Upper lobe of left lung (tissue), 6 donors: ENCODE measurements at regions not wholly inside any gene's neighbourhood (a gene's known extent, or its start where the extent isn't known, plus 50 kb on each side); places are given as distances from the start of the nearest gene placed in this dataset.
A peak's percentile ranks its signal among the peaks of the same experiment; 100 is the strongest.

ENCODE experiments used
- ATAC-seq, 2 donors: fragments of 200-7000 bp; cut with Tn5 transposase; one replicate each; pipeline ENCODE4 v1.9.1; 2022; ENCODE audit warnings: mild to moderate bottlenecking in 2 of 2, moderate library complexity in 2 of 2; ENCODE audit not compliant: low FRiP score in 2 of 2
- DNase-seq, 2 donors: peaks; one replicate each; pipeline ENCODE4 v3.0.0-alpha.2; 2019 to 2020
- H3K27ac ChIP-seq, 4 donors: fragments of 200-600 bp; sonication (generic); one replicate each; pipeline ENCODE4 v1.5.1; 2016 to 2019
- H3K27me3 ChIP-seq, 4 donors: fragments of 200-600 bp; sonication (generic); one replicate each; pipeline ENCODE4 v1.5.1; 2017 to 2019
- H3K36me3 ChIP-seq, 4 donors: fragments of 200-600 bp; sonication (generic); one replicate each; pipeline ENCODE4 v1.5.1; 2016 to 2019
- H3K4me1 ChIP-seq, 4 donors: fragments of 200-600 bp; sonication (generic); one replicate each; pipeline ENCODE4 v1.5.1; 2018 to 2019
- H3K4me3 ChIP-seq, 4 donors: fragments of 200-600 bp; sonication (generic); one replicate each; pipeline ENCODE4 v1.5.1; 2017 to 2019; ENCODE audit warnings: mild to moderate bottlenecking in 2 of 4, moderate library complexity in 1 of 4
- H3K9me3 ChIP-seq, 4 donors: fragments of 200-600 bp; sonication (generic); one replicate each; pipeline ENCODE4 v1.5.1; 2018 to 2019
- EP300 ChIP-seq, 4 donors: sonication (generic); formaldehyde crosslinking; IDR thresholded peaks; one replicate each; pipeline ENCODE4 v1.5.1; 2017; ENCODE audit warnings: antibody characterized with exemption in 4 of 4, control low read depth in 2 of 4
- POLR2A ChIP-seq, 4 donors: fragments of 450-650 bp; IDR thresholded peaks; one replicate each; pipeline ENCODE4 v1.5.1; 2016 to 2017; ENCODE audit warnings: antibody characterized with exemption in 4 of 4, mild to moderate bottlenecking in 2 of 4
- POLR2AphosphoS5 ChIP-seq, 2 donors: sonication (generic); formaldehyde crosslinking; IDR thresholded peaks; one replicate each; pipeline ENCODE4 v1.5.1; 2017; ENCODE audit warnings: antibody characterized with exemption in 2 of 2
- WGBS, 2 donors: methylation state at CpG; one replicate each; pipeline ENCODE4 v1.1.5; 2017 to 2018; 5-methylcytosine and 5-hydroxymethylcytosine counted together
- TF ChIP-seq, protein P1 (sequence below), 6 experiments: fragments of 450-650 bp in 4 of 6; fragments of 200-600 bp in 2 of 6; sonication (generic) in 2 of 6; IDR thresholded peaks; one replicate each; pipeline ENCODE4 v1.5.1; 2016 to 2019; ENCODE audit warnings: antibody characterized with exemption in 6 of 6
- donor health status: DM: no; HTN: no; CAD: no; lungs with moderate emphysema.
- donor health status: DM: no; HTN: yes; CAD: no; lungs with severe emphysema.

DNA sequence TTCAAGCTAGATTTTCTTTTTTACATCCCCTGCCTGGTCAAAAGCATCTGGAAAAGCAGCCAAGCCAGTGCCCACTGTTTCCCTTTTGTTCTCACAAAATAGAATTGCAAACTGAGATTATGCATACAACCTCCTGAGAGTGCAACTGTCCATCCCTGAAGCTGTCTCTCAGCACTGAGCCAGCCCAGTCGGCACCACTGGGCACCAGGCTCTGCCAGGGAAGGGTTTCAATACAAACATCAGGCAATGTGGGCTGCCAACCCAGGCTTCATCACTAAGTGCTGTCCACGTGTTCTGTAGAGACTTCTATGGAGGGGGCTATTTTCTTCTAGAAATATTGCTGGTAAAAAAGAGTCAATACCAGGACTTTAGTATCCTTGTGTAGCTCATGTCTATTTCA is 356.3 kb upstream of the TBL1XR1 start:
- TF ChIP-seq POLR2A (IDR thresholded peaks at IDR 0.05) (no peak), POLR2AphosphoS5 (IDR thresholded peaks at IDR 0.05) (no peak), EP300 (IDR thresholded peaks at IDR 0.05) (no peak)
- TF ChIP-seq, protein P1, sequence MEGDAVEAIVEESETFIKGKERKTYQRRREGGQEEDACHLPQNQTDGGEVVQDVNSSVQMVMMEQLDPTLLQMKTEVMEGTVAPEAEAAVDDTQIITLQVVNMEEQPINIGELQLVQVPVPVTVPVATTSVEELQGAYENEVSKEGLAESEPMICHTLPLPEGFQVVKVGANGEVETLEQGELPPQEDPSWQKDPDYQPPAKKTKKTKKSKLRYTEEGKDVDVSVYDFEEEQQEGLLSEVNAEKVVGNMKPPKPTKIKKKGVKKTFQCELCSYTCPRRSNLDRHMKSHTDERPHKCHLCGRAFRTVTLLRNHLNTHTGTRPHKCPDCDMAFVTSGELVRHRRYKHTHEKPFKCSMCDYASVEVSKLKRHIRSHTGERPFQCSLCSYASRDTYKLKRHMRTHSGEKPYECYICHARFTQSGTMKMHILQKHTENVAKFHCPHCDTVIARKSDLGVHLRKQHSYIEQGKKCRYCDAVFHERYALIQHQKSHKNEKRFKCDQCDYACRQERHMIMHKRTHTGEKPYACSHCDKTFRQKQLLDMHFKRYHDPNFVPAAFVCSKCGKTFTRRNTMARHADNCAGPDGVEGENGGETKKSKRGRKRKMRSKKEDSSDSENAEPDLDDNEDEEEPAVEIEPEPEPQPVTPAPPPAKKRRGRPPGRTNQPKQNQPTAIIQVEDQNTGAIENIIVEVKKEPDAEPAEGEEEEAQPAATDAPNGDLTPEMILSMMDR (IDR thresholded peaks at IDR 0.05), result no peak
- H3K4me1 ChIP-seq, result peaks cover 2 to 11% (median 7%) of the 10 kb centered on the region in 4 donors
- H3K27me3 ChIP-seq, result no peaks in the 10 kb centered on the region
- 87 to 93% methylated on average over 2 of the region's 2 CpGs for WGBS, 2 donors
- DNase-seq (no peak), ATAC-seq (no peak)
- no peak overlapping the region for H3K4me3 ChIP-seq
- no peaks in the 10 kb centered on the region for H3K36me3 ChIP-seq
- H3K9me3 ChIP-seq, result no peaks in the 10 kb centered on the region
- no peak overlapping the region for H3K27ac ChIP-seq

DNA sequence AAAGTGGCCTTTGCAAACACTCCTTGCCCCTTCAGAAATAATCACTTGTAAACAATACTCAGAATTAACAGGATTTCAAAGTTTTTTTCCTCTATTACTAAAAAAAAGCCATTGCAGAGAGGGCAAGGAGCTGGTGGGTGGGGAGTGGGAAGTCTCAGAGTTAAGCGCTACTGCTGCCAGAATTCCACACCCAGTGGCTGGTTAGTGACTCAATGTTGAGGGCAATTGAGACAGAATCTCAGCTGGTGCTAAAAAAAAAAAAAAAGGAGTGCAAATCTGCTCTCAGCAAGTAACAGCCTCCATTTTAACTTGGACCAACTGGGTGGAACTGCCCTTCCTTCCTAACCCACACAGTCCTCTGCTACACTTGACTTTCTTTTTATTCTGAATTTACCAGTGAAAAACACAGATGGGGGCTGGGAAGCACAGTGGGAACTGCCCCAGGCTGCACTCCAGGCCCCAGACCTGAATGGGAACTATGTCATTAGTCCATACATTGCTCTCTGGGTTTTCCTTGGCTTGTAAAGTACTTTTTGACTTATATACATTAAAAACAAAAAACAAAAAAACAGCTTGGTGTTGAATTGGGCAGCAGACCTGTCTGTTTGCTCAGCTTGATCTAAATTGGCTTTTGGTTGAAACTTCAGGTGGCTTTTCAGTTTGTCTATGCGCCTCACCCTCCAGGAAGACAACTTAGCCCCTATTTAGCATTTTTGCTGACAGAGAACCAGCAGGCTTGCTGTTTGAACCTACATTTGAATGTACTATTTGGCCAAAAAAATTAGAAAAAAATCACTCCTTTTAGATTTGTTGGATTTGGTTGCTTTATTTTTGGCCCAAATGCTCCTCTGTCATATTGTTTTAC is 357.8 kb upstream of the TBL1XR1 start:
- 66 to 70% methylated on average over 2 of the region's 2 CpGs for WGBS, 2 donors
- peak in 1 of 2 donors; percentile 89 for ATAC-seq
- DNase-seq, result peak in 1 of 2 donors; percentile 48
- no peak for TF ChIP-seq EP300 (IDR thresholded peaks at IDR 0.05)
- TF ChIP-seq POLR2A (IDR thresholded peaks at IDR 0.05), result no peak
- TF ChIP-seq, protein P1 (IDR thresholded peaks at IDR 0.05), result no peak
- no peak for TF ChIP-seq POLR2AphosphoS5 (IDR thresholded peaks at IDR 0.05)
- Histone ChIP-seq H3K36me3 (no peaks in the 10 kb centered on the region), H3K9me3 (no peaks in the 10 kb centered on the region), H3K27me3 (no peaks in the 10 kb centered on the region), H3K27ac (peak overlapping the region in 1 of 4 donors; percentile 8), H3K4me1 (peaks cover 2 to 11% (median 7%) of the 10 kb centered on the region in 4 donors), H3K4me3 (no peak overlapping the region)

DNA sequence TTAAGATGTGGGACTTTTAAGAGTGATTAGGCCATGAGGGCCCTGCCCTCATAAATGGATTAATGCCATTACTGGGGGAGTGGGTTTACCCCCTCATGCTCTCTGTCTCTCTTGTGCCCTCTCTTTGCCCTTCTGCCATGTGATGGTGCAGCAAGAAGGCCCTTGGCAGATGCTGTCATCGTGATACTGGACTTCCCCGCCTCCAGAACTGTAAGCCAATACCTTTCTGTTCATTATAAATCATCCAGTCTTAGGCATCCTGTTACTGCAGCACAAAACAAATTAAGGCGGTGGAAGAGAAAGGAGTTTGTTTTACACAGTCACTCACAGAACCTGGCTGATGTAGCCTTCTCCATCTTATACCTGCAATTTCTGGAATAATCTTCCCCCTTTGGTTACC is 360.3 kb upstream of the TBL1XR1 start:
- TF ChIP-seq EP300 (IDR thresholded peaks at IDR 0.05), result no peak
- TF ChIP-seq, protein P1 (IDR thresholded peaks at IDR 0.05), result no peak
- TF ChIP-seq POLR2AphosphoS5 (IDR thresholded peaks at IDR 0.05), result no peak
- TF ChIP-seq POLR2A (IDR thresholded peaks at IDR 0.05), result no peak
- ATAC-seq (no peak), DNase-seq (no peak)
- 87 to 100% methylated on average over 3 of the region's 3 CpGs for WGBS, 2 donors
- Histone ChIP-seq H3K9me3 (no peaks in the 10 kb centered on the region), H3K27me3 (no peaks in the 10 kb centered on the region), H3K4me1 (peaks cover 0 to 11% (median 7%) of the 10 kb centered on the region in 4 donors), H3K4me3 (no peak overlapping the region), H3K36me3 (no peaks in the 10 kb centered on the region), H3K27ac (no peak overlapping the region)

DNA sequence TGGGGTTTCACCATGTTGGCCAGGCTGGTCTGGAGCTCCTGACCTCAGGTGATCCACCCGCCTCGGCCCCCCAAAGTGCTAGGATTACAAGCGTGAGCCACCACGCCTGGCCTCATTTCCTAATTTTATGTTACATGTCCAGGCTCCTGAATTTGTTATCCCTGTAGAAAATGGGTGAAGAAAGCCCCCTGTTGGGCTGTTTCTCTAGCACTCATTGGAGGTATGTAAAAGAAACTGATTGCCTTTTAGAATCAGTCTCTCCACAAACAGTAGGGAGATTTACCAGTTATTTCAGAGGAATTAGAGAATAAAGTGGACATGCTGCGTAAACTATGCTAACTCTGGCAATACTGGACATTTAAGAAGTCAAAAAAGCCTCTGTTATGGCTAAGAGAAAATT is 364.1 kb upstream of the TBL1XR1 start:
- Histone ChIP-seq H3K4me3 (no peak overlapping the region), H3K4me1 (peaks cover 0 to 8% (median 0%) of the 10 kb centered on the region in 4 donors), H3K36me3 (no peaks in the 10 kb centered on the region), H3K27ac (no peak overlapping the region), H3K9me3 (no peaks in the 10 kb centered on the region), H3K27me3 (no peaks in the 10 kb centered on the region)
- TF ChIP-seq, protein P1 (IDR thresholded peaks at IDR 0.05), result no peak
- no peak for TF ChIP-seq POLR2AphosphoS5 (IDR thresholded peaks at IDR 0.05)
- no peak for TF ChIP-seq POLR2A (IDR thresholded peaks at IDR 0.05)
- no peak for TF ChIP-seq EP300 (IDR thresholded peaks at IDR 0.05)
- 98 to 99% methylated on average over 5 of the region's 5 CpGs for WGBS, 2 donors
- DNase-seq (no peak), ATAC-seq (no peak)
